ENCODE measurements at regions not wholly inside any gene's neighbourhood (a gene's known extent, or its start where the extent isn't known, plus 50 kb on each side); places are given as distances from the start of the nearest gene placed in this dataset.

DNA sequence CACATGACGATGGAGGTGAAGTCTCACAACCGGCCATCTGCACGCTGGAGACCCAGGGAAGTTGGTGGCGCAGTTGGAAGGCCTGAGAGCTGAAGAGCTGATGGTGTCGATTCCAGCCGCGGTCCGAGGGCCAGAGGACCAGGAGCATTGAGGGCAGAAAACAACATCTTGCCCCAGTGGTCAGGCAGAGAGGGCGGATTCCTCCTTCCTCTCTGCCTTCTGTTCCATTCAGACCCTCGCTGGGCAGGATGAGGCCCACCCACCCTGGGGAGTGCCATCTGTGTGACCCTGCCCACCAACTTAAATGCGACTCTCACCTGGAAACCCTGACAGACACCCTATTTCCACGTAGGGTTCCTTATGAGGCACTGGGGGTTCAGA lies 120.7 kb upstream of the PMEPA1 start:
- Histone ChIP-seq H3K27ac (ENCODE audit: low read length) (no peak overlapping the region), H3K27me3 (ENCODE audit: low read length) (no peaks in the 10 kb centered on the region), H3K9me3 (ENCODE audit: low read length) (no peaks in the 10 kb centered on the region), H4K20me1 (ENCODE audit: low read length) (no peaks in the 10 kb centered on the region), H3K79me2 (ENCODE audit: low read length) (no peaks in the 10 kb centered on the region), H3K4me2 (ENCODE audit: low read length) (no peak overlapping the region), H3K4me3 (ENCODE audit: low read length) (no peak overlapping the region), H3K9me2 (replicated peaks; ENCODE audit: low read length) (no peaks in the 10 kb centered on the region), H3F3A (ENCODE audit: low read length, unreplicated experiment) (no peaks in the 10 kb centered on the region), H3K4me1 (ENCODE audit: insufficient read depth, low read length) (no peaks in the 10 kb centered on the region), H2AFZ (ENCODE audit: low read length) (no peak overlapping the region), H3K9ac (ENCODE audit: low read length) (no peak overlapping the region), H3K36me3 (ENCODE audit: low read depth, low read length) (no peaks in the 10 kb centered on the region)
- POLR2A ChIA-PET (ENCODE audit: unreplicated experiment), result no interaction called here
- no peak for ATAC-seq
- BruUV-seq (replicated peaks), result no TSS peak
- no peak for TF ChIP-seq CTCF (conservative IDR thresholded peaks at IDR 0.05; ENCODE audit: low read depth, low read length)
- TF ChIP-seq EZH2 (IDR thresholded peaks at IDR 0.05; ENCODE audit: low read length, unreplicated experiment), result no peak
- no peak for TF ChIP-seq EZH2phosphoT487 (IDR thresholded peaks at IDR 0.05; ENCODE audit: borderline replicate concordance, low read length)
- intact Hi-C loops (cut with micrococcal nuclease), result no loop called here
- DNase-seq, result no peak
- CTCF ChIA-PET, result no interaction called here

DNA sequence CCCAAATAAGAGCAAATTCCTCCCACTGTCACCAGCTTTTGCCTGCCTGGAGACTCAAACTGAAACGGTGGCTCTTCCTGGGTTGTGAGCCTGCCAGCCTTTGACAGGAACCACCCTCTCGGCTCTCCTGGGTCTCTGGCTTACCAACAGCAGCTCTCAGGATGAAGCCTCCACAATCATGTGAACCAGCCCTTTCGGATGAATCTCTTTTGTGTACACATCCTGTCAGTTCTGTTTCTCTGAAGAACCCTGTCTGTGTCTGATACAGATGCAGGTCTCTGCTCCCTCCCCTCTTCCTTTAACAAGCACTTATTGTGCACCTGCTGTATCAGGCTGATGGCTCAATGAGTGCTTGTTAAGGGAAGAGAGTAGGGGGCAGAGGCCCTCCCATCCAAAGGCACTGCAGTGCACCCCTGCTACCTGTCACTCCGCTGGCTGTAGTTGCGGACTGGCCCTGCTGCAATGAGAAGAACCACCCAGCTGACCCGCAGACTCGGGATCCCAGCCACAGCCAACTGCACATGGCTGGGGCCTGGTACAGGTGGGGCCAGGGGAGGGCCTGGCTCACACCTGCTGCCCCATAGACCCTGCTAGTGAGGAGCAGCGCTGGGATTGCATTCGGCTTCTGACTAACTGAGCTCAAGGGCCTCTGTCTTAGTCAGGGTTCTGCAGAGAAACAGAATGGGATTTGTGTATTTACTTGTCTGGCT lies 120.1 kb upstream of the PMEPA1 start:
- H3K4me1 ChIP-seq (ENCODE audit: insufficient read depth, low read length), result no peaks in the 10 kb centered on the region
- ChIA-PET CTCF (no interaction called here), POLR2A (ENCODE audit: unreplicated experiment) (no interaction called here)
- BruUV-seq (replicated peaks), result no TSS peak
- no peak overlapping the region for H3K4me2 ChIP-seq (ENCODE audit: low read length)
- no peak overlapping the region for H3K9ac ChIP-seq (ENCODE audit: low read length)
- ATAC-seq (no peak), DNase-seq (no peak)
- H3K4me3 ChIP-seq (ENCODE audit: low read length), result no peak overlapping the region
- H3K36me3 ChIP-seq (ENCODE audit: low read depth, low read length), result no peaks in the 10 kb centered on the region
- H3F3A ChIP-seq (ENCODE audit: low read length, unreplicated experiment), result no peaks in the 10 kb centered on the region
- intact Hi-C loops (cut with micrococcal nuclease), result no loop called here
- TF ChIP-seq EZH2phosphoT487 (IDR thresholded peaks at IDR 0.05; ENCODE audit: borderline replicate concordance, low read length), result no peak
- no peak for TF ChIP-seq EZH2 (IDR thresholded peaks at IDR 0.05; ENCODE audit: low read length, unreplicated experiment)
- TF ChIP-seq CTCF (conservative IDR thresholded peaks at IDR 0.05; ENCODE audit: low read depth, low read length), result no peak
- no peaks in the 10 kb centered on the region for H3K27me3 ChIP-seq (ENCODE audit: low read length)
- no peaks in the 10 kb centered on the region for H3K9me2 ChIP-seq (replicated peaks; ENCODE audit: low read length)
- H3K9me3 ChIP-seq (ENCODE audit: low read length), result no peaks in the 10 kb centered on the region
- H4K20me1 ChIP-seq (ENCODE audit: low read length), result no peaks in the 10 kb centered on the region
- H2AFZ ChIP-seq (ENCODE audit: low read length), result no peak overlapping the region
- no peaks in the 10 kb centered on the region for H3K79me2 ChIP-seq (ENCODE audit: low read length)
- no peak overlapping the region for H3K27ac ChIP-seq (ENCODE audit: low read length)

DNA sequence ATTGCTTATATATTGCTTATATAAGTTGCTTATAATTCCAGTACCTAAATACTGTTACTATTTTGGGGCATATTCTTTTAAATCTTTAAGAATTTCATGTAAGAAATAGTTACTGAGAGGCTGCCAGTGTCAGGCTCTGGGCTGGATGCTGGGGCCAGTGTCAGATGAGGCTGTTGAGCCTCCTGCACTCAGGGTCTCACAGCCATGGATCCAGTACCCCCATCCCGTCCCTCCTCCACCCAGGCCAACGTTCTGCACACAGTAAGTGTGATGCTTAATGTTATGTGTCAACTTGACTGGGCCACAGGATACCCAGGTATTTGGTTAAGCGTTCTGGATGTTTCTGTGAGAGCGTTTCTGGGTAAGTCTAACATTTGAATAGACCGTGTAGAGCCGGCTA lies 119.5 kb upstream of the PMEPA1 start:
- Histone ChIP-seq H3K4me3 (ENCODE audit: low read length) (no peak overlapping the region), H3K9me3 (ENCODE audit: low read length) (no peaks in the 10 kb centered on the region), H2AFZ (ENCODE audit: low read length) (no peak overlapping the region), H3K27me3 (ENCODE audit: low read length) (no peaks in the 10 kb centered on the region), H3K9ac (ENCODE audit: low read length) (no peak overlapping the region), H3F3A (ENCODE audit: low read length, unreplicated experiment) (no peaks in the 10 kb centered on the region), H3K9me2 (replicated peaks; ENCODE audit: low read length) (no peaks in the 10 kb centered on the region), H4K20me1 (ENCODE audit: low read length) (no peaks in the 10 kb centered on the region), H3K36me3 (ENCODE audit: low read depth, low read length) (no peaks in the 10 kb centered on the region), H3K79me2 (ENCODE audit: low read length) (no peaks in the 10 kb centered on the region), H3K4me1 (ENCODE audit: insufficient read depth, low read length) (no peaks in the 10 kb centered on the region), H3K4me2 (ENCODE audit: low read length) (no peak overlapping the region), H3K27ac (ENCODE audit: low read length) (no peak overlapping the region)
- TF ChIP-seq EZH2phosphoT487 (IDR thresholded peaks at IDR 0.05; ENCODE audit: borderline replicate concordance, low read length) (no peak), CTCF (conservative IDR thresholded peaks at IDR 0.05; ENCODE audit: low read depth, low read length) (no peak), EZH2 (IDR thresholded peaks at IDR 0.05; ENCODE audit: low read length, unreplicated experiment) (no peak)
- ATAC-seq (no peak), DNase-seq (no peak)
- POLR2A ChIA-PET (ENCODE audit: unreplicated experiment), result no interaction called here
- no TSS peak for BruUV-seq (replicated peaks)
- intact Hi-C loops (cut with micrococcal nuclease), result no loop called here
- CTCF ChIA-PET, result no interaction called here
